Inflammatory macrophage treated with lipopolysaccharide for 4 hours (primary cell): ENCODE measurements at regions not wholly inside any gene's neighbourhood (a gene's known extent, or its start where the extent isn't known, plus 50 kb on each side); places are given as distances from the start of the nearest gene placed in this dataset.

Experiments
- DNase-seq: peaks from one replicate; pipeline ENCODE4 v3.0.0-alpha.2; 2020

- no peak for DNase-seq
Measured at GRCh38 chr19:31502536-31503170, 153.4 kb upstream of the TSHZ3 start.

GRCh38 chr19:31503211-31503610, 154.0 kb upstream of the TSHZ3 start:
- no peak for DNase-seq

GRCh38 chr19:31504221-31504620, 155.0 kb upstream of the TSHZ3 start:
- DNase-seq = no peak

- no peak for DNase-seq
Measured at GRCh38 chr19:31505596-31505910, 156.3 kb upstream of the TSHZ3 start.

GRCh38 chr19:31506102-31506501, 156.9 kb upstream of the TSHZ3 start:
- no peak for DNase-seq

- no peak for DNase-seq
Measured at GRCh38 chr19:31510635-31511034, 161.4 kb upstream of the TSHZ3 start.

- DNase-seq = no peak
Measured at GRCh38 chr19:31511098-31511497, 161.9 kb upstream of the TSHZ3 start.

GRCh38 chr19:31511696-31512095, 162.5 kb upstream of the TSHZ3 start:
- DNase-seq = no peak

- DNase-seq = no peak
Measured at GRCh38 chr19:31512181-31512970, 163.1 kb upstream of the TSHZ3 start.

GRCh38 chr19:31513841-31514240, 164.6 kb upstream of the TSHZ3 start:
- no peak for DNase-seq

- DNase-seq = no peak
Measured at GRCh38 chr19:31515931-31516330, 166.7 kb upstream of the TSHZ3 start.

- DNase-seq = no peak
Measured at GRCh38 chr19:31516756-31517155, 167.5 kb upstream of the TSHZ3 start.

GRCh38 chr19:31517224-31518180, 168.3 kb upstream of the TSHZ3 start:
- DNase-seq = no peak

- DNase-seq = no peak
Measured at GRCh38 chr19:31518216-31519020, 169.2 kb upstream of the TSHZ3 start.

GRCh38 chr19:31519256-31519655, 170.0 kb upstream of the TSHZ3 start:
- DNase-seq = no peak

GRCh38 chr19:31519908-31520307, 170.7 kb upstream of the TSHZ3 start:
- DNase-seq = no peak

GRCh38 chr19:31520633-31521032, 171.4 kb upstream of the TSHZ3 start:
- no peak for DNase-seq

- DNase-seq = no peak
Measured at GRCh38 chr19:31525610-31526147, 176.4 kb upstream of the TSHZ3 start.

- no peak for DNase-seq
Measured at GRCh38 chr19:31527443-31527842, 178.2 kb upstream of the TSHZ3 start.

- DNase-seq = no peak
Measured at GRCh38 chr19:31528261-31528660, 179.0 kb upstream of the TSHZ3 start.

GRCh38 chr19:31529121-31529520, 179.9 kb upstream of the TSHZ3 start:
- no peak for DNase-seq

- no peak for DNase-seq
Measured at GRCh38 chr19:31530781-31531180, 181.5 kb upstream of the TSHZ3 start.
